Activated naive CD8-positive, alpha-beta T cell (primary cell): ENCODE measurements at regions not wholly inside any gene's neighbourhood (a gene's known extent, or its start where the extent isn't known, plus 50 kb on each side); places are given as distances from the start of the nearest gene placed in this dataset.
"Not testable (repeated sequence)": the region's sequence is repeated elsewhere in the genome, so short reads cannot be mapped to it uniquely, and the experiment has no call there.

Experiments
- H3K27ac Mint-ChIP-seq: one replicate; pipeline ENCODE4 v1.8.0; 2021; ENCODE audit warnings: mixed read lengths
- H3K27me3 Mint-ChIP-seq: one replicate; pipeline ENCODE4 v1.8.0; 2021; ENCODE audit warnings: mixed read lengths
- H3K36me3 Mint-ChIP-seq: one replicate; pipeline ENCODE4 v1.8.0; 2021; ENCODE audit warnings: mixed read lengths
- H3K4me1 Mint-ChIP-seq: one replicate; pipeline ENCODE4 v1.8.0; 2021; ENCODE audit warnings: low read depth, mixed read lengths
- H3K4me3 Mint-ChIP-seq: one replicate; pipeline ENCODE4 v1.8.0; 2021; ENCODE audit warnings: mild to moderate bottlenecking, mixed read lengths
- H3K9me3 Mint-ChIP-seq: one replicate; pipeline ENCODE4 v1.8.0; 2021; ENCODE audit warnings: low read depth, mixed read lengths

- no peaks in the 10 kb centered on the region for H3K9me3 Mint-ChIP-seq
- H3K27ac Mint-ChIP-seq, result no peak overlapping the region
- H3K4me1 Mint-ChIP-seq, result peaks cover 25% of the 10 kb centered on the region
- H3K27me3 Mint-ChIP-seq, result no peaks in the 10 kb centered on the region
- H3K36me3 Mint-ChIP-seq, result no peaks in the 10 kb centered on the region
- H3K4me3 Mint-ChIP-seq, result no peak overlapping the region
Observed at GRCh38 chr18:70598406-70598805, 309.6 kb downstream of the SOCS6 start.

GRCh38 chr18:70582981-70583380 is 294.1 kb downstream of the SOCS6 start:
- H3K36me3 Mint-ChIP-seq, result peaks cover 10% of the 10 kb centered on the region
- peaks cover 3% of the 10 kb centered on the region for H3K4me1 Mint-ChIP-seq
- H3K27ac Mint-ChIP-seq, result no peak overlapping the region
- H3K9me3 Mint-ChIP-seq, result peaks cover 25% of the 10 kb centered on the region
- H3K27me3 Mint-ChIP-seq, result no peaks in the 10 kb centered on the region
- no peak overlapping the region for H3K4me3 Mint-ChIP-seq

GRCh38 chr18:70578480-70578879 is 289.6 kb downstream of the SOCS6 start:
- Mint-ChIP-seq H3K4me1 (peaks cover 3% of the 10 kb centered on the region), H3K4me3 (no peak overlapping the region), H3K27me3 (no peaks in the 10 kb centered on the region), H3K36me3 (peaks cover 4% of the 10 kb centered on the region), H3K9me3 (no peaks in the 10 kb centered on the region), H3K27ac (no peak overlapping the region)

- Mint-ChIP-seq H3K4me3 (no peak overlapping the region), H3K9me3 (peaks cover 5% of the 10 kb centered on the region), H3K4me1 (peaks cover 3% of the 10 kb centered on the region), H3K27me3 (no peaks in the 10 kb centered on the region), H3K27ac (no peak overlapping the region), H3K36me3 (peaks cover 4% of the 10 kb centered on the region)
Observed at GRCh38 chr18:70577023-70577420, 288.2 kb downstream of the SOCS6 start.

- Mint-ChIP-seq H3K4me1 (no peaks in the 10 kb centered on the region), H3K27me3 (no peaks in the 10 kb centered on the region), H3K36me3 (peaks cover 4% of the 10 kb centered on the region), H3K9me3 (peaks cover 5% of the 10 kb centered on the region), H3K4me3 (no peak overlapping the region), H3K27ac (no peak overlapping the region)
Observed at GRCh38 chr18:70576276-70577022, 287.6 kb downstream of the SOCS6 start.

- not testable (repeated sequence) for H3K4me3 Mint-ChIP-seq, H3K36me3 Mint-ChIP-seq, H3K9me3 Mint-ChIP-seq, H3K27ac Mint-ChIP-seq, H3K4me1 Mint-ChIP-seq, H3K27me3 Mint-ChIP-seq
Observed at GRCh38 chr18:70574951-70575350, 286.1 kb downstream of the SOCS6 start.

- not testable (repeated sequence) for H3K36me3 Mint-ChIP-seq, H3K27me3 Mint-ChIP-seq, H3K27ac Mint-ChIP-seq, H3K4me3 Mint-ChIP-seq, H3K4me1 Mint-ChIP-seq, H3K9me3 Mint-ChIP-seq
Observed at GRCh38 chr18:70569647-70570046, 280.8 kb downstream of the SOCS6 start.

- no peak overlapping the region for H3K27ac Mint-ChIP-seq
- peaks cover 7% of the 10 kb centered on the region for H3K4me1 Mint-ChIP-seq
- no peak overlapping the region for H3K4me3 Mint-ChIP-seq
- no peaks in the 10 kb centered on the region for H3K27me3 Mint-ChIP-seq
- H3K9me3 Mint-ChIP-seq, result no peaks in the 10 kb centered on the region
- H3K36me3 Mint-ChIP-seq, result peaks cover 7% of the 10 kb centered on the region
Observed at GRCh38 chr18:70559446-70559845, 270.6 kb downstream of the SOCS6 start.

GRCh38 chr18:70558371-70558770 is 269.5 kb downstream of the SOCS6 start:
- Mint-ChIP-seq H3K4me1 (peaks cover 18% of the 10 kb centered on the region), H3K4me3 (no peak overlapping the region), H3K36me3 (peaks cover 7% of the 10 kb centered on the region), H3K27me3 (no peaks in the 10 kb centered on the region), H3K9me3 (no peaks in the 10 kb centered on the region), H3K27ac (no peak overlapping the region)

GRCh38 chr18:70554854-70555445 is 266.1 kb downstream of the SOCS6 start:
- Mint-ChIP-seq H3K9me3 (no peaks in the 10 kb centered on the region), H3K4me3 (no peak overlapping the region), H3K27ac (no peak overlapping the region), H3K36me3 (peaks cover 2% of the 10 kb centered on the region), H3K4me1 (peaks cover 26% of the 10 kb centered on the region), H3K27me3 (no peaks in the 10 kb centered on the region)

GRCh38 chr18:70553936-70554260 is 265.1 kb downstream of the SOCS6 start:
- no peak overlapping the region for H3K27ac Mint-ChIP-seq
- H3K27me3 Mint-ChIP-seq, result no peaks in the 10 kb centered on the region
- H3K4me3 Mint-ChIP-seq, result no peak overlapping the region
- no peaks in the 10 kb centered on the region for H3K9me3 Mint-ChIP-seq
- peaks cover 23% of the 10 kb centered on the region for H3K4me1 Mint-ChIP-seq
- H3K36me3 Mint-ChIP-seq, result peaks cover 2% of the 10 kb centered on the region

- no peaks in the 10 kb centered on the region for H3K9me3 Mint-ChIP-seq
- H3K4me1 Mint-ChIP-seq, result peaks cover 23% of the 10 kb centered on the region
- H3K27ac Mint-ChIP-seq, result peak overlapping the region; percentile 46
- H3K27me3 Mint-ChIP-seq, result no peaks in the 10 kb centered on the region
- H3K4me3 Mint-ChIP-seq, result peak overlapping the region; percentile 18
- H3K36me3 Mint-ChIP-seq, result peaks cover 2% of the 10 kb centered on the region
Observed at GRCh38 chr18:70553245-70553935, 264.5 kb downstream of the SOCS6 start.

- Mint-ChIP-seq H3K27me3 (no peaks in the 10 kb centered on the region), H3K4me3 (no peak overlapping the region), H3K4me1 (no peaks in the 10 kb centered on the region), H3K27ac (no peak overlapping the region), H3K36me3 (peaks cover 12% of the 10 kb centered on the region), H3K9me3 (peaks cover 11% of the 10 kb centered on the region)
Observed at GRCh38 chr18:70536370-70537062, 247.7 kb downstream of the SOCS6 start.

- peaks cover 8% of the 10 kb centered on the region for H3K36me3 Mint-ChIP-seq
Observed at GRCh38 chr18:70535041-70535440, 246.2 kb downstream of the SOCS6 start.

GRCh38 chr18:70525322-70525721 is 236.5 kb downstream of the SOCS6 start:
- not testable (repeated sequence) for H3K4me3 Mint-ChIP-seq, H3K36me3 Mint-ChIP-seq, H3K27ac Mint-ChIP-seq, H3K27me3 Mint-ChIP-seq, H3K9me3 Mint-ChIP-seq, H3K4me1 Mint-ChIP-seq

More at GRCh38 chr18:70535041-70535440, 246.2 kb downstream of the SOCS6 start:
- H3K27me3 Mint-ChIP-seq, result no peaks in the 10 kb centered on the region
- no peak overlapping the region for H3K27ac Mint-ChIP-seq
- no peak overlapping the region for H3K4me3 Mint-ChIP-seq
- H3K9me3 Mint-ChIP-seq, result peaks cover 5% of the 10 kb centered on the region
- no peaks in the 10 kb centered on the region for H3K4me1 Mint-ChIP-seq
